Tibial nerve (tissue), 4 donors: ENCODE measurements at regions not wholly inside any gene's neighbourhood (a gene's known extent, or its start where the extent isn't known, plus 50 kb on each side); places are given as distances from the start of the nearest gene placed in this dataset.
"Not testable (repeated sequence)": the region's sequence is repeated elsewhere in the genome, so short reads cannot be mapped to it uniquely, and the experiment has no call there.

ENCODE experiments used
- DNase-seq, 2 donors: peaks; one replicate each; pipeline ENCODE4 v3.0.0-alpha.2; 2019; ENCODE audit warnings: low spot score in 2 of 2
- H3K27ac ChIP-seq, 4 donors: fragments of 200-600 bp; sonication (generic) in 3 of 4; one replicate each; pipeline ENCODE4 v1.5.1; 2017 to 2019; ENCODE audit warnings: mild to moderate bottlenecking in 1 of 4
- H3K27me3 ChIP-seq, 2 donors: fragments of 200-600 bp; sonication (generic) in 1 of 2; one replicate each; pipeline versions ENCODE4 v1.5.1 to v1.6.0; 2017 to 2019
- H3K36me3 ChIP-seq, 3 donors: fragments of 200-600 bp; sonication (generic); one replicate each; pipeline ENCODE4 v1.5.1; 2018 to 2019
- H3K4me1 ChIP-seq, 4 donors: fragments of 200-600 bp; sonication (generic) in 3 of 4; one replicate each; pipeline ENCODE4 v1.5.1; 2017 to 2019
- H3K4me3 ChIP-seq, 4 donors: fragments of 200-600 bp; sonication (generic) in 3 of 4; one replicate each; pipeline ENCODE4 v1.5.1; 2017 to 2019; ENCODE audit warnings: mild to moderate bottlenecking in 1 of 4, moderate library complexity in 1 of 4
- H3K9me3 ChIP-seq, 4 donors: fragments of 200-600 bp; sonication (generic) in 3 of 4; one replicate each; pipeline ENCODE4 v1.5.1; 2017 to 2019
- EP300 ChIP-seq, 2 donors: sonication (generic); formaldehyde crosslinking; IDR thresholded peaks; one replicate each; pipeline ENCODE4 v1.6.1; 2017; ENCODE audit warnings: antibody characterized with exemption in 2 of 2, mild to moderate bottlenecking in 1 of 2
- POLR2A ChIP-seq, 2 donors: fragments of 450-650 bp; IDR thresholded peaks; one replicate each; pipeline ENCODE4 v1.6.1; 2017; ENCODE audit warnings: antibody characterized with exemption in 2 of 2, mild to moderate bottlenecking in 2 of 2, moderate library complexity in 2 of 2
- WGBS, 2 donors: methylation state at CpG; one replicate each; pipeline ENCODE4 v1.1.5; 2018; 5-methylcytosine and 5-hydroxymethylcytosine counted together
- TF ChIP-seq, protein P1 (sequence below), 5 experiments: fragments of 200-600 bp in 3 of 5; fragments of 450-650 bp in 2 of 5; sonication (generic) in 3 of 5; IDR thresholded peaks; one replicate each; pipeline ENCODE4 v1.5.1; 2016 to 2019; ENCODE audit warnings: antibody characterized with exemption in 5 of 5, mild to moderate bottlenecking in 3 of 5, moderate library complexity in 2 of 5

DNA sequence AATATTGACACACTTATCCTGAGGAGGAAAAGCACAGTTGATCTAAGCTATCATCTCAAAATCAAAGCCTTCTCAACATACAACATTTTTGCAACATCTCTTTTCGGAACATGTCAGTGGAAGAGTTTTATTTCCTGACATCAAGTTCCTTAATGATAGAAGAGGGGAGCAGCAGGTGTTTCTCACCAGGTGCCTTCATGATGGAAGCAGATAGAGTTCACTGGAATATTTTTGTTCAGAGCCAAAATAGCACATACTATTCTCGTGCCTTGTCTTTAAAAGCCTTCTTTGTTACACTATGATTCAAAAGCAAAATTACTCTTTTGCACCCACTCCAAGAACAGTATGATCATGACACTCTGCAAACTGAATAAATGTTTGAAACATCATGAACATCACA lies 176.9 kb upstream of the CCNG1 start:
- no peak for DNase-seq
- TF ChIP-seq, protein P1, sequence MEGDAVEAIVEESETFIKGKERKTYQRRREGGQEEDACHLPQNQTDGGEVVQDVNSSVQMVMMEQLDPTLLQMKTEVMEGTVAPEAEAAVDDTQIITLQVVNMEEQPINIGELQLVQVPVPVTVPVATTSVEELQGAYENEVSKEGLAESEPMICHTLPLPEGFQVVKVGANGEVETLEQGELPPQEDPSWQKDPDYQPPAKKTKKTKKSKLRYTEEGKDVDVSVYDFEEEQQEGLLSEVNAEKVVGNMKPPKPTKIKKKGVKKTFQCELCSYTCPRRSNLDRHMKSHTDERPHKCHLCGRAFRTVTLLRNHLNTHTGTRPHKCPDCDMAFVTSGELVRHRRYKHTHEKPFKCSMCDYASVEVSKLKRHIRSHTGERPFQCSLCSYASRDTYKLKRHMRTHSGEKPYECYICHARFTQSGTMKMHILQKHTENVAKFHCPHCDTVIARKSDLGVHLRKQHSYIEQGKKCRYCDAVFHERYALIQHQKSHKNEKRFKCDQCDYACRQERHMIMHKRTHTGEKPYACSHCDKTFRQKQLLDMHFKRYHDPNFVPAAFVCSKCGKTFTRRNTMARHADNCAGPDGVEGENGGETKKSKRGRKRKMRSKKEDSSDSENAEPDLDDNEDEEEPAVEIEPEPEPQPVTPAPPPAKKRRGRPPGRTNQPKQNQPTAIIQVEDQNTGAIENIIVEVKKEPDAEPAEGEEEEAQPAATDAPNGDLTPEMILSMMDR (IDR thresholded peaks at IDR 0.05) = no peak
- no peak for TF ChIP-seq EP300 (IDR thresholded peaks at IDR 0.05)
- TF ChIP-seq POLR2A (IDR thresholded peaks at IDR 0.05) = no peak
- Histone ChIP-seq H3K4me1 (no peaks in the 10 kb centered on the region), H3K4me3 (no peak overlapping the region), H3K27me3 (no peaks in the 10 kb centered on the region), H3K9me3 (peaks cover 0 to 3% (median 0%) of the 10 kb centered on the region in 4 donors), H3K27ac (no peak overlapping the region), H3K36me3 (no peaks in the 10 kb centered on the region)
- WGBS, 2 donors = 69 to 72% methylated on average over 2 of the region's 2 CpGs

DNA sequence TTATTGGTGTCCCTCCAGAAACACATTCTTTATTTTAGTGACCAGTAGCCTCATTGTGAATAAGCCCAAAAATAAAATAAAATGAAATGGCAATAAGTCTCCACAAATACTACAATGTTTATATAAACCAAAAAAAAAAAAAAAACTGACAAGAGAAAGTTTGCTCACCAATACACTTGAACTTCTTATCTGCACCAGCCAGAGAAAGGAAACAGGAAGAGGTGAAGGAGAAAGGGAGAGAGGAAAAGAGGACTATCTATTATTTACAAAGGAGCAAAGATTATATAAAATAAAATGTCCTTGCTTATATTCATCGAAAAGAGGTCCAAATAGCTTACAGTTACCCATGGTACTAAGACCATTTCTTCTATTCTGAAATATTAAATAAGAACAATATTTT lies 176.4 kb upstream of the CCNG1 start:
- peaks cover 0 to 3% (median 0%) of the 10 kb centered on the region in 4 donors for H3K9me3 ChIP-seq
- no peaks in the 10 kb centered on the region for H3K36me3 ChIP-seq
- no peak for DNase-seq
- H3K4me3 ChIP-seq = no peak overlapping the region
- TF ChIP-seq POLR2A (IDR thresholded peaks at IDR 0.05) (no peak), EP300 (IDR thresholded peaks at IDR 0.05) (no peak)
- TF ChIP-seq, protein P1 (IDR thresholded peaks at IDR 0.05) = no peak
- no peak overlapping the region for H3K27ac ChIP-seq
- 46 to 53% methylated on average over 1 of the region's 1 CpG for WGBS, 2 donors
- no peaks in the 10 kb centered on the region for H3K4me1 ChIP-seq
- H3K27me3 ChIP-seq = no peaks in the 10 kb centered on the region

GRCh38 chr5:163261647-163262269 lies 175.6 kb upstream of the CCNG1 start:
- DNase-seq = no peak
- 68 to 82% methylated on average over 5 of the region's 5 CpGs for WGBS, 2 donors
- no peak overlapping the region for H3K27ac ChIP-seq

DNA sequence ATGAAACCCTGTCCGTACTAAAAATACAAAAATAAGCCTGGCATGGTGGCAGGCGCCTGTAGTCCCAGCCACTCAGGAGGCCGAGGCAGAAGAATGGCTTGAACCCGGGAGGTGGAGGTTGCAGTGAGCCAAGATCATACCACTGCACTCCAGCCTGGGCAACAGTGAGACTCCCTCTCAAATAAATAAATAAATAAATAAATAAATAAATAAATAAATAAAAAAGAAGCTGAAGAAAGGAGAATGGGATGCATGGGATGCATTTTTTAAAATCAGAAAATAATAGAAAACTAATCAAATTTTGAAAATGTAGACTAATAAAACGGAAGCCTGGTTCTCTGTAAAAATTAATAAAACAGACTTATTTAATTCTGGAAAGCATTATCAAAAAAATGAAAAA lies 171.1 kb upstream of the CCNG1 start:
- not testable (repeated sequence) for H3K9me3 ChIP-seq, H3K4me1 ChIP-seq, H3K27ac ChIP-seq, DNase-seq, H3K27me3 ChIP-seq, H3K36me3 ChIP-seq, H3K4me3 ChIP-seq
- 88 to 89% methylated on average over 5 of the region's 5 CpGs for WGBS, 2 donors

More at GRCh38 chr5:163261647-163262269, 175.6 kb upstream of the CCNG1 start:
- Histone ChIP-seq H3K4me3 (no peak overlapping the region), H3K4me1 (no peaks in the 10 kb centered on the region), H3K36me3 (no peaks in the 10 kb centered on the region), H3K27me3 (no peaks in the 10 kb centered on the region), H3K9me3 (peaks cover 0 to 3% (median 0%) of the 10 kb centered on the region in 4 donors)
- TF ChIP-seq EP300 (IDR thresholded peaks at IDR 0.05) (no peak), POLR2A (IDR thresholded peaks at IDR 0.05) (no peak)
- TF ChIP-seq, protein P1 (IDR thresholded peaks at IDR 0.05) = no peak

- Histone ChIP-seq H3K4me3 (no peak overlapping the region), H3K9me3 (no peaks in the 10 kb centered on the region), H3K4me1 (no peaks in the 10 kb centered on the region), H3K27ac (no peak overlapping the region), H3K36me3 (no peaks in the 10 kb centered on the region), H3K27me3 (no peaks in the 10 kb centered on the region)
- DNase-seq = no peak
- TF ChIP-seq, protein P1 (IDR thresholded peaks at IDR 0.05) = no peak
- no peak for TF ChIP-seq EP300 (IDR thresholded peaks at IDR 0.05)
- TF ChIP-seq POLR2A (IDR thresholded peaks at IDR 0.05) = no peak
These were observed 167.8 kb upstream of the CCNG1 start for GRCh38 chr5:163269624-163270023.

DNA sequence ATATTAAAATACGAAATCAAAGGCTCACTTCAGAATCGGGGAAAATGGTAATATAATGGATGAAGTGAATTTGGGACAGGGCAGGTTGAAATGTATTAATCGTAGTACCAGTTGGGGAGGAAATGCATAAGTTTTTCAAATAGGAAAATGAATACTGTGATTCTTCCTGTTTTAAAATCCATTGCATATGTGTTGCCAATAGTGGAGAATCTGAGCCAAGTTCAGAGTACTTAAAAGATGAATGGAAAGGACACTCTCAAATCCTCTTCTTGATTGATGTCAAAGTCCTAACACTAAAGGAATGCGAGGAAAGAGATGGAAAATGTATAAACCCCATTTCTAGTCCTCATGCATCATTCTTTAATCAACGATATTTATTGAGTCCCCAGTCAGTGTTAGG lies 160.9 kb upstream of the CCNG1 start:
- WGBS, 2 donors = 73 to 74% methylated on average over 5 of the region's 5 CpGs
- Histone ChIP-seq H3K27ac (no peak overlapping the region), H3K4me1 (no peaks in the 10 kb centered on the region), H3K27me3 (no peaks in the 10 kb centered on the region), H3K36me3 (no peaks in the 10 kb centered on the region), H3K9me3 (no peaks in the 10 kb centered on the region), H3K4me3 (no peak overlapping the region)
- TF ChIP-seq, protein P1 (IDR thresholded peaks at IDR 0.05) = no peak
- TF ChIP-seq POLR2A (IDR thresholded peaks at IDR 0.05) = no peak
- TF ChIP-seq EP300 (IDR thresholded peaks at IDR 0.05) = no peak
- DNase-seq = no peak

- DNase-seq, H3K9me3 ChIP-seq, H3K4me3 ChIP-seq, H3K4me1 ChIP-seq, H3K36me3 ChIP-seq, H3K27me3 ChIP-seq, H3K27ac ChIP-seq: not testable (repeated sequence)
- 36 to 47% methylated on average over 3 of the region's 3 CpGs for WGBS, 2 donors
These were observed 156.5 kb upstream of the CCNG1 start for GRCh38 chr5:163280897-163281296.
